ENCODE measurements at regions not wholly inside any gene's neighbourhood (a gene's known extent, or its start where the extent isn't known, plus 50 kb on each side); places are given as distances from the start of the nearest gene placed in this dataset.

DNA sequence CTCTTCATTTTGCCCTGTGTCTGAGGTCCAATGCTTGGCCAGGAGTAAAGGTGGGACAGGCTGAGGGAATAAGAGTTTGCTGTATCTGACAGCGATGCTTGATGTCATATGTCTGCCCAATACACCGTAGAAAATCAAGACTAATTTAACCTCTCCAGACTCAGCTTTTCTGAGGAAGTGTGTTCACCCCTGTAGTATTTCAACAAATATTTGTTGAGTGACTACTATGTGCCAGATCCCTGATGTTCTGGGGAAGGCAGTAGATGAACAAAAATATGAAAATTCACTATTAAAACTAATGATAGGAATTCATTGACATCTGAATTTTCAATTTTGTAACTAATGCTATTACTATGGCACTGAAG is 489.7 kb downstream of the EBF1 start:
- TF ChIP-seq CTCF (IDR thresholded peaks at IDR 0.05) (no peak), POLR2A (IDR thresholded peaks at IDR 0.05) (no peak)
